GM12864 (cell line): ENCODE measurements at regions not wholly inside any gene's neighbourhood (a gene's known extent, or its start where the extent isn't known, plus 50 kb on each side); places are given as distances from the start of the nearest gene placed in this dataset.
"Not testable (repeated sequence)": the region's sequence is repeated elsewhere in the genome, so short reads cannot be mapped to it uniquely, and the experiment has no call there.

Source experiments
- DNase-seq: peaks from one replicate; pipeline ENCODE4 v3.0.0-alpha.2; 2011; ENCODE audit warnings: low read depth
- H3K4me3 ChIP-seq: 2 replicates; pipeline ENCODE4 v1.5.1; 2011; ENCODE audit warnings: mild to moderate bottlenecking, low read depth, low read length, control low read depth
- CTCF ChIP-seq: IDR thresholded peaks from 2 replicates; pipeline ENCODE4 v1.5.1; 2011; ENCODE audit warnings: low read depth, mild to moderate bottlenecking, moderate library complexity, low read length, control low read depth, inconsistent platforms; ENCODE audit errors: missing control alignments

- peak; percentile 34 for DNase-seq
- not testable (repeated sequence) for H3K4me3 ChIP-seq
- peak; percentile 38 for TF ChIP-seq CTCF
These were observed 102.8 kb upstream of the OSBPL11 start for GRCh38 chr3:125697979-125698640.

- no peak overlapping the region for H3K4me3 ChIP-seq
- no peak for TF ChIP-seq CTCF
- DNase-seq, result no peak
These were observed 120.4 kb upstream of the OSBPL11 start for GRCh38 chr3:125715651-125716050.

GRCh38 chr3:125732151-125732550, 136.9 kb upstream of the OSBPL11 start:
- not testable (repeated sequence) for DNase-seq

GRCh38 chr3:125741991-125742718, 146.9 kb upstream of the OSBPL11 start:
- DNase-seq, result not testable (repeated sequence)

More at GRCh38 chr3:125732151-125732550, 136.9 kb upstream of the OSBPL11 start:
- H3K4me3 ChIP-seq, result not testable (repeated sequence)

GRCh38 chr3:125742845-125743244, 147.5 kb upstream of the OSBPL11 start:
- not testable (repeated sequence) for H3K4me3 ChIP-seq
- peak; percentile 34 for DNase-seq
- TF ChIP-seq CTCF, result peak; percentile 38

More at GRCh38 chr3:125741991-125742718, 146.9 kb upstream of the OSBPL11 start:
- not testable (repeated sequence) for H3K4me3 ChIP-seq

- not testable (repeated sequence) for H3K4me3 ChIP-seq, DNase-seq
These were observed 161.8 kb upstream of the OSBPL11 start for GRCh38 chr3:125757050-125757449.

GRCh38 chr3:125758641-125759130, 163.4 kb upstream of the OSBPL11 start:
- DNase-seq, H3K4me3 ChIP-seq: not testable (repeated sequence)

GRCh38 chr3:125762601-125763000, 167.3 kb upstream of the OSBPL11 start:
- DNase-seq, H3K4me3 ChIP-seq: not testable (repeated sequence)

- peak; percentile 56 for TF ChIP-seq CTCF
- H3K4me3 ChIP-seq, result peak overlapping the region; percentile 36; the same call in 1 of the 2 replicates
- not testable (repeated sequence) for DNase-seq
These were observed 171.1 kb upstream of the OSBPL11 start for GRCh38 chr3:125766285-125766826.

GRCh38 chr3:125766931-125767330, 171.6 kb upstream of the OSBPL11 start:
- DNase-seq, H3K4me3 ChIP-seq: not testable (repeated sequence)
